OCI-LY1 (cell line): ENCODE measurements at regions not wholly inside any gene's neighbourhood (a gene's known extent, or its start where the extent isn't known, plus 50 kb on each side); places are given as distances from the start of the nearest gene placed in this dataset.

Experiments used
- H2AFZ ChIP-seq: fragments of 200-600 bp; sonication (generic), shearing (Covaris generic); 2 replicates; pipeline ENCODE4 v1.6.0; 2014; ENCODE audit warnings: antibody characterized with exemption, mild to moderate bottlenecking, low read length
- H3F3A ChIP-seq: fragments of 200-600 bp; sonication (generic), shearing (Covaris generic); 2 replicates; pipeline ENCODE4 v1.6.0; 2014; ENCODE audit warnings: mild to moderate bottlenecking, antibody characterized with exemption, low read length, moderate library complexity; ENCODE audit not compliant: insufficient read depth
- H3K27ac ChIP-seq: fragments of 200-600 bp; sonication (generic); 2 replicates; pipeline ENCODE4 v1.5.1; 2014; ENCODE audit warnings: low read length, mixed run types, mild to moderate bottlenecking, low read depth; ENCODE audit not compliant: poor library complexity, severe bottlenecking
- H3K27me3 ChIP-seq: fragments of 200-600 bp; sonication (generic); 2 replicates; pipeline ENCODE4 v1.6.0; 2014; ENCODE audit warnings: antibody characterized with exemption, mild to moderate bottlenecking, low read length, moderate library complexity; ENCODE audit not compliant: insufficient read depth
- H3K36me3 ChIP-seq: fragments of 200-600 bp; sonication (generic); 2 replicates; pipeline ENCODE4 v1.6.1; 2014; ENCODE audit warnings: mild to moderate bottlenecking, antibody characterized with exemption, low read length, moderate library complexity, mixed read lengths; ENCODE audit not compliant: insufficient read depth
- H3K4me1 ChIP-seq: fragments of 200-600 bp; sonication (generic); 2 replicates; pipeline ENCODE4 v1.5.1; 2014; ENCODE audit warnings: mild to moderate bottlenecking, low read length, moderate library complexity; ENCODE audit not compliant: insufficient read depth, severe bottlenecking
- H3K4me2 ChIP-seq: fragments of 200-600 bp; sonication (generic), shearing (Covaris generic); 2 replicates; pipeline ENCODE4 v1.6.1; 2014; ENCODE audit warnings: low read length
- H3K4me3 ChIP-seq: fragments of 200-600 bp; sonication (generic); 2 replicates; pipeline ENCODE4 v1.5.1; 2014; ENCODE audit warnings: low read length, low read depth, mild to moderate bottlenecking, mixed read lengths; ENCODE audit not compliant: poor library complexity, severe bottlenecking
- H3K79me2 ChIP-seq: fragments of 200-600 bp; shearing (Covaris generic); 2 replicates; pipeline ENCODE4 v1.6.1; 2016; ENCODE audit warnings: mixed run types, low read length, mixed read lengths; ENCODE audit not compliant: insufficient read depth
- H3K9ac ChIP-seq: fragments of 200-600 bp; sonication (generic), shearing (Covaris generic); 2 replicates; pipeline ENCODE4 v1.6.1; 2014; ENCODE audit warnings: mild to moderate bottlenecking, low read length, mixed read lengths
- H3K9me2 ChIP-seq: fragments of 200-600 bp; sonication (generic), shearing (Covaris generic); 2 replicates; pipeline ENCODE4 v1.6.1; 2014; ENCODE audit warnings: low read depth, mild to moderate bottlenecking, low read length, mixed read lengths
- H3K9me3 ChIP-seq: fragments of 200-600 bp; shearing (Covaris generic); 2 replicates; pipeline ENCODE4 v1.6.1; 2014; ENCODE audit warnings: low read length, mixed read lengths
- H4K20me1 ChIP-seq: fragments of 200-600 bp; sonication (generic), shearing (Covaris generic); 2 replicates; pipeline ENCODE4 v1.6.0; 2016; ENCODE audit warnings: mild to moderate bottlenecking, low read length; ENCODE audit not compliant: insufficient read depth
- CTCF ChIP-seq: fragments of 200-600 bp; sonication (generic), shearing (Covaris generic); IDR thresholded peaks from 2 replicates; pipeline ENCODE4 v1.5.1; 2017; ENCODE audit warnings: mild to moderate bottlenecking, antibody characterized with exemption, low read length, moderate library complexity, mixed read lengths
- EZH2 ChIP-seq: fragments of 200-600 bp; sonication (generic), shearing (Covaris generic); IDR thresholded peaks from 2 replicates; pipeline ENCODE4 v1.8.0; 2017; ENCODE audit warnings: borderline replicate concordance, mixed run types, mild to moderate bottlenecking, antibody characterized with exemption, low read length, moderate library complexity, mixed read lengths

GRCh38 chr1:30292451-30292850, 430.9 kb downstream of the MATN1 start:
- Histone ChIP-seq H3K36me3 (no peaks in the 10 kb centered on the region), H2AFZ (no peak overlapping the region), H3K79me2 (no peaks in the 10 kb centered on the region), H3F3A (no peaks in the 10 kb centered on the region), H4K20me1 (no peaks in the 10 kb centered on the region), H3K27ac (no peak overlapping the region), H3K9me2 (no peaks in the 10 kb centered on the region), H3K4me2 (no peak overlapping the region), H3K4me1 (no peaks in the 10 kb centered on the region), H3K9ac (no peak overlapping the region), H3K27me3 (no peaks in the 10 kb centered on the region), H3K4me3 (no peak overlapping the region), H3K9me3 (no peaks in the 10 kb centered on the region)
- TF ChIP-seq EZH2 (no peak), CTCF (no peak)

GRCh38 chr1:30291526-30291925, 431.9 kb downstream of the MATN1 start:
- H3K36me3 ChIP-seq: no peaks in the 10 kb centered on the region
- no peaks in the 10 kb centered on the region for H4K20me1 ChIP-seq
- H3K4me3 ChIP-seq: no peak overlapping the region
- H3K9me2 ChIP-seq: no peaks in the 10 kb centered on the region
- no peaks in the 10 kb centered on the region for H3K4me1 ChIP-seq
- H3K9me3 ChIP-seq: no peaks in the 10 kb centered on the region
- TF ChIP-seq CTCF (no peak), EZH2 (no peak)
- no peaks in the 10 kb centered on the region for H3F3A ChIP-seq
- no peak overlapping the region for H3K9ac ChIP-seq
- no peaks in the 10 kb centered on the region for H3K27me3 ChIP-seq
- H3K27ac ChIP-seq: no peak overlapping the region
- H3K4me2 ChIP-seq: no peak overlapping the region
- no peaks in the 10 kb centered on the region for H3K79me2 ChIP-seq
- H2AFZ ChIP-seq: no peak overlapping the region

GRCh38 chr1:30290581-30290980, 432.8 kb downstream of the MATN1 start:
- Histone ChIP-seq H3K4me1 (no peaks in the 10 kb centered on the region), H4K20me1 (no peaks in the 10 kb centered on the region), H3K9ac (no peak overlapping the region), H3K27me3 (no peaks in the 10 kb centered on the region), H3K79me2 (no peaks in the 10 kb centered on the region), H3K27ac (no peak overlapping the region), H3K9me2 (no peaks in the 10 kb centered on the region), H3F3A (no peaks in the 10 kb centered on the region), H3K4me3 (no peak overlapping the region), H3K36me3 (no peaks in the 10 kb centered on the region), H2AFZ (no peak overlapping the region), H3K9me3 (no peaks in the 10 kb centered on the region), H3K4me2 (no peak overlapping the region)
- no peak for TF ChIP-seq CTCF
- TF ChIP-seq EZH2: no peak
